ENCODE measurements at regions not wholly inside any gene's neighbourhood (a gene's known extent, or its start where the extent isn't known, plus 50 kb on each side); places are given as distances from the start of the nearest gene placed in this dataset.

DNA sequence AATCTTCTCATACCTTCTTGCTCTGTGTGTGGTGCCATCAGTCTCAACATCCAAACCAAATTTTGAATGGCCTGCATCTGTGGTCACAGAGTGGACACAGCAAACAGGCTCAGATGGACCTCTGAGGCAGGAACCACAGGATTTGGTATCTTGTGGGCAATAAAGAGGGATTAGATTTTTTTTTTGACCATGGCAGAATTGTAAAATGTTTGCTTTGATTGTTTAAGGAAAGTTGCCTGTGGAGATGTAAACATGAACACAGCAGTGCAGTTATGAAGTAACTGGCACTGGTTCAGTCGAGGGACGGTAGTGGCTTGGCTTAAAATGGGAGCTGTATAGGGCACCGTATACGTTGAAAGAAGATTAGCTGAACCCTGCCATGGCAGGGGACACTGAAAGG lies 464.7 kb downstream of the SH2D4B start:
- H3K18ac ChIP-seq (ENCODE audit: extremely low read depth, low read length) = no peak overlapping the region
- H3K23ac ChIP-seq (ENCODE audit: insufficient read length) = no peak overlapping the region
- 90% methylated on average over 4 of the region's 4 CpGs; no CpG with 5 or more reads in 1 of the 2 experiments for WGBS, 2 experiments (ENCODE audit: extremely low coverage in 1 of 2, insufficient coverage in 1 of 2, insufficient read length in 1 of 2, insufficient replicate concordance in 2 of 2, low coverage in 1 of 2, low lambda C conversion rate in 2 of 2, missing lambda C conversion rate in 1 of 2)
- H2AFZ ChIP-seq (ENCODE audit: low read length) = no peak overlapping the region
- H2BK20ac ChIP-seq (ENCODE audit: low read length) = no peak overlapping the region
- no peak overlapping the region for H3K4me2 ChIP-seq (ENCODE audit: insufficient read depth in 1 of 2, low read depth in 2 of 2, low read length in 2 of 2)
- H4K20me1 ChIP-seq (replicated peaks in 1 of 2; ENCODE audit: control insufficient read depth in 1 of 2, insufficient read depth in 2 of 2, low read length in 2 of 2) = no peaks in the 10 kb centered on the region
- H3K4ac ChIP-seq (replicated peaks; ENCODE audit: insufficient read length, low read depth, low read length) = no peak overlapping the region
- H2BK5ac ChIP-seq (ENCODE audit: low read depth, low read length) = no peak overlapping the region
- no peak overlapping the region for H2BK120ac ChIP-seq (replicated peaks; ENCODE audit: low read depth, low read length)
- no peaks in the 10 kb centered on the region for H3K23me2 ChIP-seq (ENCODE audit: low read depth, low read length)
- no peak overlapping the region for H4K91ac ChIP-seq (replicated peaks; ENCODE audit: insufficient read length, low read length)
- no peak overlapping the region for H2BK12ac ChIP-seq (ENCODE audit: low read depth, low read length)
- CTCF ChIA-PET (ENCODE audit: partially characterized antibody) = no interaction called here
- H3K9ac ChIP-seq (replicated peaks in 1 of 4; ENCODE audit: extremely low read depth in 1 of 4, low read depth in 3 of 4, low read length in 3 of 4) = no peak overlapping the region
- H4K5ac ChIP-seq (ENCODE audit: insufficient read length, low read depth, low read length) = no peak overlapping the region
- H3K36me3 ChIP-seq (ENCODE audit: control insufficient read depth in 2 of 4, insufficient read depth in 4 of 4, low read length in 3 of 4) = no peaks in the 10 kb centered on the region
- H3K79me2 ChIP-seq (ENCODE audit: control insufficient read depth in 1 of 2, insufficient read depth in 2 of 2, low read length in 2 of 2) = no peaks in the 10 kb centered on the region
- POLR2A ChIA-PET (ENCODE audit: partially characterized antibody) = no interaction called here
- no peak overlapping the region for H3K56ac ChIP-seq (replicated peaks; ENCODE audit: insufficient read length, low read depth, low read length)
- H3K27ac ChIP-seq (ENCODE audit: low read depth, low read length) = no peak overlapping the region
- H3K4me1 ChIP-seq (replicated peaks in 1 of 4; ENCODE audit: control insufficient read depth in 3 of 4, insufficient read depth in 4 of 4, low read length in 3 of 4) = no peaks in the 10 kb centered on the region
- no peak overlapping the region for H2BK15ac ChIP-seq (ENCODE audit: low read length)
- H3K79me1 ChIP-seq (ENCODE audit: low read depth, low read length) = no peaks in the 10 kb centered on the region
- no peak for FAIRE-seq
- no peak overlapping the region for H4K8ac ChIP-seq (ENCODE audit: extremely low read depth, insufficient read depth, low read length)
- H3K9me3 ChIP-seq (ENCODE audit: insufficient read depth in 2 of 2, low read depth in 1 of 2, low read length in 1 of 2) = no peaks in the 10 kb centered on the region
- H3K27me3 ChIP-seq (replicated peaks in 1 of 4; ENCODE audit: control insufficient read depth in 3 of 4, extremely low read depth in 1 of 4, insufficient read depth in 3 of 4, low read length in 3 of 4) = no peaks in the 10 kb centered on the region
- H3K4me3 ChIP-seq (ENCODE audit: extremely low read depth in 1 of 4, insufficient read depth in 2 of 4, low read depth in 3 of 4, low read length in 4 of 4) = no peak overlapping the region
- H2AK5ac ChIP-seq (ENCODE audit: low read depth, low read length) = no peak overlapping the region
- DNase-seq (ENCODE audit: low read depth in 1 of 2, low spot score in 2 of 2) = no peak
- no peak overlapping the region for H3K14ac ChIP-seq (ENCODE audit: insufficient read length)
- TF ChIP-seq CHD1 (IDR thresholded peaks at IDR 0.05; ENCODE audit: low read depth, low read length) (no peak), RAD21 (IDR thresholded peaks at IDR 0.05 in 1 of 2, conservative IDR thresholded peaks at IDR 0.05 in 1 of 2; ENCODE audit: low read depth in 2 of 2, low read length in 2 of 2) (no peak), TCF12 (IDR thresholded peaks at IDR 0.05; ENCODE audit: low read depth, low read length) (no peak), SIRT6 (IDR thresholded peaks at IDR 0.05; ENCODE audit: low read length) (no peak), POLR2A (IDR thresholded peaks at IDR 0.05; ENCODE audit: control extremely low read depth in 1 of 2, low read depth in 2 of 2, low read length in 2 of 2) (no peak), KDM1A (IDR thresholded peaks at IDR 0.05; ENCODE audit: borderline replicate concordance, low read length) (no peak)
